Esophagus squamous epithelium (tissue), 4 donors: ENCODE measurements at regions not wholly inside any gene's neighbourhood (a gene's known extent, or its start where the extent isn't known, plus 50 kb on each side); places are given as distances from the start of the nearest gene placed in this dataset.

Experiments used
- CTCF ChIP-seq, 6 experiments: fragments of 450-650 bp in 4 of 6; fragments of 200-600 bp in 2 of 6; sonication (generic) in 2 of 6; IDR thresholded peaks; one replicate each; pipeline ENCODE4 v1.5.1; 2016 to 2019; ENCODE audit warnings: antibody characterized with exemption in 6 of 6, mild to moderate bottlenecking in 4 of 6, moderate library complexity in 4 of 6
- POLR2A ChIP-seq, 4 donors: fragments of 450-650 bp; IDR thresholded peaks; one replicate each; pipeline ENCODE4 v1.6.1; 2017; ENCODE audit warnings: antibody characterized with exemption in 4 of 4, mild to moderate bottlenecking in 4 of 4, moderate library complexity in 3 of 4

- TF ChIP-seq CTCF (IDR thresholded peaks at IDR 0.05) (no peak), POLR2A (IDR thresholded peaks at IDR 0.05) (no peak)
Observed at GRCh38 chr4:104351706-104352105, 143.0 kb downstream of the CXXC4 start.
